ENCODE measurements at regions not wholly inside any gene's neighbourhood (a gene's known extent, or its start where the extent isn't known, plus 50 kb on each side); places are given as distances from the start of the nearest gene placed in this dataset.

DNA sequence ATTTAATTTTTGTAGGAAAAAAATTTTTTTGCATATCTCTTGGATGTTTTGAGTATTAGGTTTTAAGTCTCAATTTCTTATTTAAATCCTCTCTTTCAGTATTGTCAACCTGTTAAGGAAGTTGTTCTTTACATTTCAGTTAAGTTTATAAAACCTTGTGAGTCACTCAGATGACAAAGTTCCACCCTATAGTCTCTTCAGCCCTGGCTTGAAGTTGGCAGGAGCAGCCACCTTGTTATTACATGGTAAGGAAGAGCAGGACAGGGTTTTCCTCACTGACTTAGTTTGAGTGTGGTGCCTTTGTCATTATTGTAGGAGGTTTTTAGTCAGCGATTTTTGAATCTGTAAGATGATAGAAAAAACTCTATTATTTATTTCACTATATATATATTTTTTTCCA, 2143.9 kb downstream of the MRPL39 start:
- TF ChIP-seq POLR2AphosphoS5 (IDR thresholded peaks at IDR 0.05): no peak
- no peak for TF ChIP-seq CTCF (IDR thresholded peaks at IDR 0.05; ENCODE audit: poor library complexity, severe bottlenecking)
- no peak for TF ChIP-seq SMC3 (conservative IDR thresholded peaks at IDR 0.05; ENCODE audit: poor library complexity)
- TF ChIP-seq EP300 (conservative IDR thresholded peaks at IDR 0.05; ENCODE audit: poor library complexity, severe bottlenecking): no peak
- TF ChIP-seq EZH2 (IDR thresholded peaks at IDR 0.05; ENCODE audit: borderline replicate concordance, insufficient read depth, low read length, poor library complexity, severe bottlenecking): no peak
- no peak for TF ChIP-seq RAD21 (conservative IDR thresholded peaks at IDR 0.05)
- no peak for TF ChIP-seq REST (IDR thresholded peaks at IDR 0.05; ENCODE audit: borderline replicate concordance)

Measured in neural cell (in vitro differentiated cells).